HG03432 (cell line): ENCODE measurements at regions not wholly inside any gene's neighbourhood (a gene's known extent, or its start where the extent isn't known, plus 50 kb on each side); places are given as distances from the start of the nearest gene placed in this dataset.
"Not testable (repeated sequence)": the region's sequence is repeated elsewhere in the genome, so short reads cannot be mapped to it uniquely, and the experiment has no call there.

Experiments
- ATAC-seq: cut with Tn5 transposase; IDR thresholded peaks from one replicate; pipeline ENCODE4 v1.9.1; 2021; ENCODE audit warnings: mild to moderate bottlenecking, moderate library complexity; ENCODE audit not compliant: unreplicated experiment

DNA sequence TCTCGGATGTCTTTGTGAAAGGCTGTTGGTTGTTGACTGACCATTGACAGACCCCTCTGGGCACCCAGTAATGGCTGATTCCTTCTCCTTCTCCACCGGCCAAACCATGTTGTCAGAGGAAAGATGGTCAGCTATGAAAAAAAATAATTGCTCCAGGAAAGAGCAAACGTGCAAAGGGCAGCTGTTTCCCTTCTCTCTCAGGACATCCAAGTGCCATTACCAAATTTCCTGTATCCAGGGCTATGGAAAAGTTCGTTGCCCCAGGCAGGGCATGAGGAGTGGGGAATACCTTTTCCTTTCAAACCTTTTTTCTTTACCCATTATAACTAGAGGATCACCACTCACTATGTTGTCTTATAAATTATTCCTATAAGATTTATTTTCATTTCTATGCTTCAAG is 321.5 kb upstream of the HNRNPA3 start:
- no peak for ATAC-seq

DNA sequence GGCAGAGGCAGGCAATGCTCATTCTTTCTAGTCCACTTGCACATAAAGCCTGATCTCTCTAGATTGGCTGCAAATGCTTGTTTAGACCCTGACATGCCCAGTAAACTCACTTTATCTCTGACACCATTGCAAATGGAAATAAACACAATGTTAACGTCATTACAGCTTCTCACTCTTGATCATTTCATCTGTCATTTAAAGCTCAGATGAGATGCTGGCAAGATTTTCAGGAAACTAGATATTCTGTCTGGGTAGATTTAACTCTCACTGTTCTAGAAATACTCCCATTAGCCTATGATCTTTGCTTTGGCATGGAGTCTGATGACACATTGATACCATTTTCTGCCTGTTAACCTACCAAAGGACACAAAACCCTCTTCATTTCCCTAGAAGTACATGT is 320.7 kb upstream of the HNRNPA3 start:
- no peak for ATAC-seq

DNA sequence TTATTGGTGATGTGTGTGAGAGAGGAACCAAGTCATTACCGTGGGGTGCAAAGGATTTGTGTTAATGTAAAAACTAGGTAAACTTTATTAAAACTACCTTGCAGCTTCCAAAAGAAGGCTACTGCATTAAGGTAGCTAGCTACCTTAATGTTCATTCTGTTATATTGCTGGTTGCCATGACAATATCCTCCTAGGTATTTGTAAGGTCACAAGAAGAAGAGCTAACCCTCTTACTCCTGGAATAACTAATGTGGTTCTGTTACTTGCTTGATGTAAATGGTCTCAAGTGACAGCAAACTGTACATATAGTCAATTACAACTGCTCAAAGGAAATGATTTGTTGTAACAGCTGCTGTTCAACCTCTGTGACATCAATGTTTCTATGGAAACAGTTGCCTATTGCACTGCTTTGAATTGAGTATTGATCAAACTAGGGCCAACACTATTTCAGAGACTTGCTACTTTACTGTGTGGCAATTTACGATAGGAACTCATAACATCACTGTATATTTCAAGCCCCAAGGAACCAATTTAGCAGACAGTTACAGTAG is 319.8 kb upstream of the HNRNPA3 start:
- no peak for ATAC-seq

DNA sequence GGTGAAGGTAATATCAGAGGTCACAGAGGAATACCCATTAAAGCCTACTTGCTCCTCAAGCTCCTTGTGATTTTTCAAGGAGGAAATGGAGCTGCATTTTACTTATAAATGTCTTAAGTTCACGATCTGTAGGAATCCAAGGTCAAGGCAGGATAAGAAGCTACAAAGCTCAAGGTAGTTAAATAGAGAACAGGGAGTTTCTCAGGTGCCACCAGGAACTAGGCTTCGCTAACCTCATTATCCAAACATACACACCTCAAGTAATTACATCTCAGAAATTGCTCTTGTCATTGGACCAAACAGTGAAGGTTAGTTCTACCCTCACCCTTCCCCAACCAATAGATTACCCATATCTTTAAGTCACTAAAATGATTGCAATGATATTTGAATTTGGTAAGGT is 317.4 kb upstream of the HNRNPA3 start:
- no peak for ATAC-seq

DNA sequence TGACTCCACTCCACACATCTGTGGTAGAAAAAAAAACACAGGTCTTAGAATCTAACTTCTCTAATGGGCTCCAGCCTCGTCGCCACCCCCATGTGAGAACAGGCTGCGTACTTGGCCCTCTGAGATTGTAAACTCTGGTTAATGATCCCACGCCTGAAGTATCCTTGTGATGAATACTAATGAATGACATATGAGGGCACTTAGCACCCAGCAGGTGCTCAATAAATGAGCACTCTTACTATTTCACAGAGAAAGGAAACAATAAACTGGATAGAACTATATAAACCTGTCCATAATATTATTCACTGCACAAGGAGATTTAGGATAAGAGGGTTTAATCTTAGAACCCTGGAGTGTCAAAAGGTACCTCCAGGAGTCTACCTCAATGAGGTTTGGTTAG is 310.1 kb upstream of the HNRNPA3 start:
- no peak for ATAC-seq

DNA sequence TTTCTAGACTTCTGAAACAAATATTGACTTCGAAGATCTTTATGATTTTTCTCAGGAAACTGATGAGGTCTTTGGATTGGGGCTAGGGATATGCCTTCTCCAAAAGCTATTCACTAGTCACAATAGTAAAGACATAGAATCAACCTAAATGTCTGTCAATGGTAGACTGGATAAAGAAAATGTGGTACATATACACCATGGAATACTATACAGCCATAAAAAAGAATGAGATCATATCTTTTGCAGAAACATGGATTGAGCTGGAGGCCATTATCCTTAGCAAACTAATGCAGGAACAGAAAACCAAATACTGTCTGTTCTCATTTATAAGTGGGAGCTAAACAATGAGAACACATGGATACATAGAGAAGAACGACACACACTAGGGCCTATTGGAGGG is 308.5 kb upstream of the HNRNPA3 start:
- not testable (repeated sequence) for ATAC-seq

DNA sequence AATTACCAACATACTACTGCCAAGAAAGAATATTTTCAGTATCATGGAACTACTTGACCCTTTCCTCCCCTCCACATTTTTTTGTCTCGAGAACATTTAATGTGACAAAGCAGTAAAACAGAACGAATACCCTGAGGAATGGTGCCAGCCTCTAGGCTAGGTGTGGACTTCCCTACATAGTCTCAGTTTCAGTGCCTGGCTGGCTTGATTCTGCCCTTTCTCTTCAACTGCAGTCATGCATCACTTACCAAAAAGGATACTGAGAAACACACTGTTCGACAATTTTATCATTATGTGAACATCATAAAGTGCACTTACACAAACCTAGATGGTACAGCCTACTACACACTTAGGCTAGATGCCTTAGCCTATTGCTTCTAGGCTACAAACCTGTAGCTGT is 305.3 kb upstream of the HNRNPA3 start:
- no peak for ATAC-seq

DNA sequence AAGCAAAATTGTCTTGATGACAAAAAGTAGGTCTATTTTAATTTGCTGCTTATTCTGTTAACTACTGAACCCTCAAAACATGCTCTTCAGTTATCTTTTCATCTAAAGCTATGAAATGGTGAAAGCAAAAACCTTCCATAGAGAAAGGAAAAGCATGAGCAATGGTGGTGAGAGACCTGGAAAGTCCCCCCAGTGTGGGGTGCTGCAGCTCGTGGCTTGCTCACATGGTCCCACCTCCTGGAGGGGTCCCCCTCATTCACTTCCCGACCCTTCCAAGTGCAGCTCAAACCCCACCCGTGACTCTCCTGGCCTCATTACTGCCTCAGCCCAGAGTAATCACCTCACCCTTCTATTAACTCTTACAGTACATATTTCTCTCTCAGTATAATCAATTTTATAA is 301.8 kb upstream of the HNRNPA3 start:
- peak; percentile 38 for ATAC-seq

DNA sequence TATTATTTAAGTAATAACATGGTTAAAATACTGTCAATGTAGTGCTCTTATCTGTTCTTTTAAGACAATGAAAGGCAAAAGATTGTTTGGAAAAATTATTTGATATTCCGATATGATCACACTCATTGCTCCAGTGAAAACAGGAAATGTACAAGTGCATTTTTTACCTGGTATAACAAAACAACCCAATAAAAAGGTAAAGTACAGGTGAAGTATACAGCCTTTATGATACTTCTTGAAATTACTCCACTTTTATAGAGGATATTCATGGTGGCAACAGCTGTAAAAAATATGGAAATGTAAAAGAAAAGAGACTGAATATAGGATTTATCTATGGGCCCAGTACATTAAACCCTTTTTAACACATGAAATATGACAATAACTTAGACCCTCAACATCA is 298.6 kb upstream of the HNRNPA3 start:
- no peak for ATAC-seq

DNA sequence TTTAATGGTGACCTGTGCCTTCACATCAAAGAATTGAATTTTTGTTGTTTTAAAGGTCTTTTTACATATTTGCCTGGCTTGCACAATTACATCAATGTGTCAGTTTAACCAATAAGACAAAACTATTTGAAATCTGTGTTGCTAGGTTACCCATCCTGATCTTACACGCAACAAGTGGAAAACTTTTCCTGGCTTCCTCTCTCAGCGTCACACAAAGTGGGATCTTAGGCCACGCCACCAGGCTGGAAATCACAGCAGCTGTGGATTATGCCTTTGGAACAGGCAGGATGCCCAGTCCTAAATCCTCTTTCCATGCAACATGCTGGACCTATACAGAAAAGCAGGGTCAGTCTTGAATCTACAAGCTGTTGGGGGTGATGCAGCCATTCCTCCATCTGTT is 298.2 kb upstream of the HNRNPA3 start:
- no peak for ATAC-seq

DNA sequence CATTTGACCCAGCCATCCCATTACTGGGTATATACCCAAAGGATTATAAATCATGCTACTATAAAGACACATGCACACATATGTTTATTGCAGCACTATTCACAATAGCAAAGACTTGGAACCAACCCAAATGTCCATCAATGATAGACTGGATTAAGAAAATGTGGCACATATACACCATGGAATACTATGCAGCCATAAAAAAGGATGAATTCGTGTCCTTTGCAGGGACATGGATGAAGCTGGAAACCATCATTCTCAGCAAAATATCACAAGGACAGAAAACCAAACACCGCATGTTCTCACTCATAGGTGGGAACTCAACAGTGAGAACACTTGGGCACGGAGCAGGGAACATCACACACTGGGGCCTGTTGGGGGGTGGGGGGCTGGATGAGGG is 290.0 kb upstream of the HNRNPA3 start:
- not testable (repeated sequence) for ATAC-seq

DNA sequence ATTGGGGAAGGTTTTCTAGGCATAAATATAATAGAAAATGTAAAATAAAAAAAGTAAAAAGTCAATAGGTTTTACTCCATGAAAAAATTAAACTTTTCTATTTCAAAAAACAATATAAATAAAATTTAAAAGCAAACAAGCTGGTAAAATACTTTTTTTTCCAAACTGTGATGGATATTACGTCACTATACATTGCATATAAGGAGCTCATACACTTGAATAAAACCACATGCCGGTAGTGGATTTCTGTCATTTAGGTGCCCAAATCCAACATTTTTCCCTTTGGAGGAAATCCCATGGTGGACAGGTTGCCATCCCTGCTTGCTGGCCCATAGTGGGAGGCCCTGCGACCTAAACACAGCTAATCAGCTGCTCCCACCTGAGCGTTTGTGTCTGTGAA is 289.4 kb upstream of the HNRNPA3 start:
- ATAC-seq = no peak

DNA sequence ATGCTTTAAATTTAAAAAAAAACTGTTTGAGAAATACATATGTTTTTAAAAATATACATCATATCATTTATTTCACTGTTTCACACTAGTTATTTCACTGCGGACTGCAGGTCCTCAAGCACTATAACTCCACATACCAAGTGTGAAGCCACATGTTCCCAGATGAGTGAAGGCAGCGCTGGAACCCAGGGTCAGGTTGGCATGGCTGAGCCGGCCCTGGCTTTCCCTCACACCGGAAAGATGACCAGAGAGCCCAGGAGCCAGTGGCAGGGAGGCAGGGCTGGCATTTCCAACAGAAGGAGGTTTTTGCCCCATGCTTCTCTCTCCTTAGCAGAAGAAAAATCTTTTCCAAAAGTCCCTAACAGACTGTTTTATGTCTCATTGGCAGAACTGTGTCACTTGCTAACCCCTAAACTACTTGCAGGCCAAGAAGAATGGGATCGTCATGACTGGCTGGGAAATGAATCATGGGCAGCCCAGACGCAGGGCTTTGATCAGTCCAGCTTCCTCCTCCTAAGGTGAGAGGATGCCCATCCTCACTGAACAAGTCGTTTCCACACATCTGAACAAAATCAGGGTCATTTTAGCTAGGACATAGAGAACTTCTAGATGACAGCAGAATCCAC is 287.6 kb upstream of the HNRNPA3 start:
- ATAC-seq = no peak

DNA sequence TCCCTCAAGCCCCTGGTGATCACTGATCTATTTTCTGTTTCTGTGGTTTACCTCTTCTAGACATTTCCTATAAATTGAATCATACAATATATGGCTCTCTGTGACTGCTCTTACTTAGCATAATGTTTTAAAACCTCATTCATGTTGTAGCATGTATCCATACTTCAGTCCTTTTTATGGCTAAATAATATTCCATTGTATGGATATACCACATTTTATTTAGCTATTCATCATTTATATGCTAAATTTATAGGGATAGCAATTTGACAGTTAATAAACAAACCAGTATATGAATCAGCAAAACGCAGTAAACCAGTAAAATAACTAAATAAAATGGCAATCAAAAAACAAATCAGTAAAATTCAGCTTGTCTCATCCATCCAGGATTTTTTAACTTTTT is 286.1 kb upstream of the HNRNPA3 start:
- ATAC-seq = no peak

DNA sequence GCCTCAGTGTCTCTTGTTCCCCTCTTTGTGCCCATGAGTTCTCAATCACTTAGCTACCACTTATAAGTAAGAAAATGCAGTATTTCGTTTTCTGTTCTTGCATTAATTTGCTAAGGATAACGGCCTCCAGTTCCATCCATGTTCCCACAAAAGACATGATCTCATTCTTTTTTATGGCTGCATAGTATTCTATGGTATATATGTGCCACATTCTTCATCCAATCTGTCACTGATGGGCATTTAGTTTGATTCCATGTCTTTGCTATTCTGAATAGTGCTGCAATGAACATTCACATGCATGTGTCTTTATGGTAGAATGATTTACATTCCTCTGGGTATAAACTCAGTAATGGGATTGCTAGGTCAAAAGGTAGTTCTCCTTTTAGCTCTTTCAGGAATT is 283.2 kb upstream of the HNRNPA3 start:
- not testable (repeated sequence) for ATAC-seq

DNA sequence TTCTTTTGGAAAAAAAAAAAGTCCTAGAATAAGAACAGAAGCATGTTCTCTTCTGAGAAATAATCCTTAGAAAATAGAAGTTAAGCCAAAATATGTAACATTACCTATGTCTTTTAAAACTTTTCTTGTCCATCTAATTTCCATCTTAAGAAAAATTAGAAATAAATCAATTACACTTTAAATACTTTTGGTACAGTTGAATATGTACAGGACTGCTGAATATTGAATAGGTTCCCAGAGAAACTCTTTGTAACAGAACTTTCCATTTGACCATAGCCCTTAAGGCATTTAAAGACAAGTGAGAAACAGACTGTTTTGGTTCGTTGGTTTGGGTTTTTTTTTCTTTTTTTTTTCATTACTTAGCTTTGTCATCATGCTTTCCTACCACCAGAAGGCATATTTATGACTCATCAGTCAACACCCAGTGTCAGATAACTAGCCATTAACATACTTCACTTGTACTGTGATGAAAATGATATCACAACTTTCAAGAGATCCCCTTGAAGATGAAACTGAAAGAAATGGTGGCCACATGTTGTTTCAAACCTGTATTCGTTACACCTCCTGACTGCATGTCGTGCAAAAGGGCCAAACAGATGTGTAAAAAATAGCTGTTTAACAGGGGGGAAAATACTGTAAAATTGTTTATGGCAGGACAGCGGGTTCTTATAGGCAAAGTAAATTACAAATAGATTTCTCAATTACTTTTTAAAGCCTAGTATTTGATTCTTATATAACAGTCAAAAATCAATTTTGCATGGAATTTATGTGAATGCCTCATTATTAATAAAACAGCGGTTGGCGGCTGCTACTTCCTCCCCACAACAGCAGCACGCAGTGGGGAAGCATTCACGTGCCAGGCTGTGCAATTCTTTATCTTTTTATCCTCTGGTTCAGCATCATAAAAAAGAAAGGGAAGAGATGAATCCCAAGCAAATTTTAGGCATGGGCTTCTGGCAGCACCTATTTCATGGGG is 280.7 kb upstream of the HNRNPA3 start:
- ATAC-seq = peak; percentile 98

DNA sequence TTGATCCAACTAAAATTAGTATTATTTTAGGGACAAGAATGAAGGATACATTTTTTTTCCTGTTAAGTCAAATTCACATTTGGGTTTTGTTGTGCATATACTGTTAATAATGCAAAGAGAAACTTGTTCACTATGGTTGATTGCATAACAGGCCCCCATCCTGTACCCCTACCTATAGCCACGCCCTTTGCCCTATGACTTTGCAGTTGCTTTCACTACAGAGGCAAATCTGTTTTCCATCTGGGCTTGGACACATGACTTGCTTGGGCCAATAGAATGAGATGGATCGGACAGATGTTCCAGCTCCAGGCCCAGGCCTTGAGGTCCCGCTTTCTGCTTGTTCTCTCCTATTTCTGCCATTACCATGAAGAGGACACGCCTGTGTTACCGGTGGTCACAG is 278.5 kb upstream of the HNRNPA3 start:
- ATAC-seq = no peak

DNA sequence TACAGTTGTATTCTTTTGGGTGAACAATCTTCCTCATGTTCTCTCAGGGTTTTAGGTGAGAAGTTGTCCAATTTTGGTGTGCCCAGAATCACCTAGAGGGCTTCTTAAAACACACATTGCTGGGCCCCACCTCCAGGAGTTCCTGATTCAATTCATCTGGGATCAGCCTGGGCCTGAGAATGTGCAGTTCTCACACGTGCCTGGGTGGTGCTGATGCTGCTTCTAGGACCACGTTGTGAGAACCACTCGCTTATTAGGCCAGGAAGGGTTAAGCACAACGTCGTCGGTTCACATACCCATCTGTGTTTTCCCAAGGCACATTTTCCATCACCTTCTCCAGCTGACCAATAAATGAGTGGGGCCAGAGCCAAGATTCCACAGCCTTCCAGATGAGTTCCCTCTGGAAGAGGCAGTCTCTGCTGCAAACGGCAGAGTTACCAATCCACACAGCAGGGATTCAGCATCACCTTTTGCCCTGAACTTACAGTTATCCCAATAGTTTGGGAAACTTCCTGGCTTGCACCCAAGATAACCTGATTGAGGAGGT is 277.7 kb upstream of the HNRNPA3 start:
- no peak for ATAC-seq

DNA sequence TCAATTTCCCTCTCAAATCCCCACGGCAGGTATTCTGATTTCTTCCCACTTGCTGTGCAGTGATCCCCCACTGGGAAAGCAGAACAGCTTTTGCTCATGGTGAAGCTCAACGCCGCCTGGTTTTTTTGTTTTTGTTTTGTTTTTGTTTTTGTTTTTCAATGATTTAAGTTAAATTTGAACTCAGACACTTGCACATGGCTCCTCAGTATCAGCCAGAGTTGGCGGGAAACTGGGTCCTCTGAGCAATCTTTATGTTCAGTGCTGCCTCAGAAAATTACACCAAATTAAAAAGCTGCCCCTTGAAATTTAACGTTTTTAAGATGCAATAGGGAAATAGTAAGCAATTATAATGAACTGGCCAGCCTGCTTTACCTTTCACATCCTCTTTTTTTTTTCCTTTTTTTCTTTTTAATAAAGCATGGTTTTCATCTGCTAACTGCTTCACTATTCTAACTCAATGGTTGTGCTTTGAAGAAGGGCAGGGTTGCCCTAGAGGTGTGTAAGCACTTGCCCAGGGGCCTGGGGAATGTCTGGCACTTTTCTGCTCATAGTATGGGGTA is 277.0 kb upstream of the HNRNPA3 start:
- no peak for ATAC-seq

DNA sequence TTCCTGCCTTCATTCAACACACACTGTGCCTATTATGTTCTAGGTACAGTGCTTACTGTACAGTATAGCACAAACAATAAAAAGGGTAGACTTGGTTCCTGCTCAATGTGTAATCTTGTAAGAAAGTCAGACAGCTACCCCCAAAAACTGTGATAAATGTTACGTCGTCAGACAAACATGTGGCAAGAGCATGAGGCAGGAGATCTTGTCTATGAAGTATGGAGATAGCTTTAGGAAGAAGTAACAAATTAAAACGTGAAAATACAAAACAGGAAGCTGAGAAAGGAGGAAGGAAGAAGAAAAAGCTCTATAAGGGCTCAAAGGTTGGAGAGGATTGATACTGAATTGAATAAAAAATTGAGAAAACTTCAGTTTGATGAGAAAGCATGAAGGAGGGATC is 276.2 kb upstream of the HNRNPA3 start:
- ATAC-seq = no peak

DNA sequence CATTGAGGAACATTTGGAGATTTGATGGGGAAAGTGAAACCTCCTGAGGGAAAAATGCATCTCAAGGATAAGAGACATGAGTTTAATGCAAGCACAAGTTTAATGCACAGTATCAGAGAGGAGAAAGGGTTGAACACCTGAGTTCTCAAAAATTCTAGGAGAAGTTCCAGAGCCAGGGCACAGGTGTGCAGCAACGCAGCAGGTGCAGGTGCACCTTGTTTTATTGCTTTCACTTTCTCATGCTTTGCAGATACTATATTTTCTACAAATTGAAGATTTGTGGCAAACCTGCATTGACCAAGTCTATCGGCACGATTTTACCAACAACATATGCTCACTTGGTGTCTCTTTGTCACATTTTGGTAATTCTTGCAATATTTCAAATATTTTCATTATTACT is 267.6 kb upstream of the HNRNPA3 start:
- ATAC-seq = no peak
